HG02970 (cell line): ENCODE measurements at regions not wholly inside any gene's neighbourhood (a gene's known extent, or its start where the extent isn't known, plus 50 kb on each side); places are given as distances from the start of the nearest gene placed in this dataset.
"Not testable (repeated sequence)": the region's sequence is repeated elsewhere in the genome, so short reads cannot be mapped to it uniquely, and the experiment has no call there.

Experiments
- ATAC-seq: cut with Tn5 transposase; IDR thresholded peaks from one replicate; pipeline ENCODE4 v1.9.1; 2021; ENCODE audit warnings: mild to moderate bottlenecking, moderate library complexity, moderate number of reproducible peaks; ENCODE audit not compliant: unreplicated experiment, low FRiP score

DNA sequence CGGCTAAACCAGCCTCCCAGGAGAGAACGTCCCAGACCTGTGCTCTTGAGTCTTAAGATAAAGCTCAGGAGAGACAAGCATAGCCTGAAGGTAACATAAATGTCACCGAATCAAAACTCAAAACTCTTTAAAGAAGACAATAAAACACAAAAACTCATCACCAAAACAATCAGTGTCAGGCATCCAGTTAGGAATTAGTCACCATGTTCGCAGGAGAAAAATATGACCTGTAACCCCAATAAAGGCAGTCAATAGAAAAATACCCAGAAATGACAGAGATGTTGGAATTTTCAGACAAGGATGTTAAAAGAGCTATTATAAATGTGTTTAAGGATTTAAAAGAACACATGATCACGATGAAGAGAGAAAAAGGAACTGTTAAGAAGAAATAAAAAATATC lies 352.4 kb downstream of the BRD1 start:
- ATAC-seq = no peak

DNA sequence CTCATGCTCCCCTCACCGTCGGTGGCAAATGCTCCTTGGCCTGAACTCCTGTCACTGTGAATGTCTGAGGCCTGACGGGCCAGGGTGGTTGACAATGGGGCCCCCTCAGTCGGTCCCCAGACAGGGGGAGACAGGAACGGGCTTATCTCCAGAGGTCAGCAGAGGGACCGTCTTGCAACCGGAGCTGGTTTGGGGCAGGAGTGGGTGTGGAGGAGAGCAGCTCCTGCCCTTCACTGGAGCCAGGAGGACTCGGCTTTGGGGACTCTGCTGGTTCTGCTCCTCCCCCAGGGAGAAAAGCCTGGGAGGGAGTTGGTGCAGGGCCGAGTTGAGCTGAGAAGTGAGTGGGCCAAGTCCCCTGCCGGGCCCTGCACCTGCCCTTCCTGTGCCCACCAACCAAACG lies 354.4 kb downstream of the BRD1 start:
- no peak for ATAC-seq

GRCh38 chr22:49470741-49471503 lies 356.8 kb downstream of the BRD1 start:
- ATAC-seq = no peak

- ATAC-seq = no peak
Observed at GRCh38 chr22:49469896-49470740, 357.6 kb downstream of the BRD1 start.

- no peak for ATAC-seq
Observed at GRCh38 chr22:49468487-49469198, 359.0 kb downstream of the BRD1 start.

DNA sequence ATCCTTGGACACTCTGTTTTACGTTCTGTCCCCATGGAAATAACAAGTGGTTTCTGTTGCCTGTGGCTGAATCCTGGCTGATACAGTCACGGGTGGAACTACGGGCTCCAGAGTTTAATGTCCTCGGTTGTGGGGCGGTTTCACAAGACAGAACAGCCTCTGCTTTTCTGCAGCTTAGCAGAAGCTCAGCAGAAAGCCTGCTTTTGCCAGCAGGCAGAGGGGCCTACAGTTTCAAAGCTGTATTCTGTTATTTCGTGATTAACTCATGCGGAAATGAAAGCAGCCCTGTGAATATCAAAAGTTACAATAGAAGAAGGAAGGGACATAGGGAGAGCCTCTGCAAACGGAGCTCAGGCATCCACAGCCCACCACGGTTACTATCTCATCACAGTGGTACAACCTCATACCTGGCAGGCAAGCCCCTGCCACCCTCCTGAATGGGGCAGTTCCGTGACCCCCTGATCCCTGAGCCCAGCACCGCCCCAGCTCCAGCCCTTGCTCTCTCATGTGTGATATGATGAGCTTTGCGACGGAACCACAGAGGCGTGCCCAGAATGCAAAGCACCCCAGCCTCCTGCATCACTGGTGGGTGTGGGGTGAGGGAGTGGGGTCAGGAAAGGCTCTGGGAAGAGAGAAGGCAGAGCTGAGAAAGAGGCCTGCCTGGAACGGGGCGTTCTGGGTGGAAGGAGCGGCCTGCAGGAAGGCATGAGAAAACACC lies 360.6 kb downstream of the BRD1 start:
- no peak for ATAC-seq

- no peak for ATAC-seq
Observed at GRCh38 chr22:49464037-49464436, 363.6 kb downstream of the BRD1 start.

- ATAC-seq = no peak
Observed at GRCh38 chr22:49462795-49463194, 364.9 kb downstream of the BRD1 start.

GRCh38 chr22:49462291-49462690 lies 365.4 kb downstream of the BRD1 start:
- no peak for ATAC-seq

DNA sequence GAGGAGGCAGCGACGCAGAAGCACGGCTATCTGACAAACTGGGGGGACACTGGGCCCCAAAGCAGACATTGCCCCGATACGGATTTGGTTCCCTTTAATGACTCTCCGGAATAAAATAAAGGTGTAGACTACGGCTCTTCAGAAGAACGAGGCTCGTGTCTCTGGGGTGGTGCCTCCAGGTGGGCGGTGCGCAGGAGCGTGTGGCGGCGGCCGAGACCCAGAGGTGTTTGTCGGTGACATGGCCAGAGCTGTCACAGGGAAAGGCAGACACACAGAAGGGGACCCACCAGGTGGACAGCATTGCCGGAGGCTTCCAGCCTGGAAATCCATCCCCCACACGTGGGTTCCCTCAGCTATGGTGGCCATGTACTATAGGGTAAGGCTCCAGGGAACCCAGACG lies 366.0 kb downstream of the BRD1 start:
- ATAC-seq = no peak

DNA sequence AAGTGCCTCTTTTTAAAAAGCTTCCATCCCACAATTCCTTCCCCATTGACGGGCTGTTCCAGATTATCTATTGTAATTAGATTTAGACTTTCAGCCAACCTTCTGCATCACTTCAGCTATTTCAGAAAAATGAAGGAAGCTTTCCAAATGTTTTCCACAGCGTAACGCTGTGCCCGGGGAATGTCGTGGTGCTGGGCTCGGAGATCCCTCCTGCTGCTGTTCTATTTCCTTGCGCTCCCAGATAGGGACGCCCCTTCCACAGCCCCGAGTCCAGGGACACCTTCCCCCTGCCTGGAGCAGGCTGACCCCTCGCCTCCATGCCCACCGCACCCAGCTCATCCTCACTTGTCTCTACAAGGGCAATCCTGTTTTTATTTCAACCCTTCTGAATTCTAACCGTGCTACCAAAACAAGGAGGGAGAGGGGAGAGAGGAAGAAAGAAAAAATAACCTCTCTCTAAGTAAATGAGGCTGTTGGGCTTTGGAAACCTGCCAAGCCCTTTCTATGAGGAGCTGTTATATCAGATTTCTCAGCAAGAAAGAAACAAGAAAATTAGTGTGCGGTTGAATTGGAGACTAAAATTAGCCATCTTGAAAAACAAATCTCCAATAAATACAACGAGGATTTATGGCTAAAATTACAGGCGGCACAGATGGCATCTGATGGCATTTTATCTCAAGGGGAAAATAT lies 366.9 kb downstream of the BRD1 start:
- no peak for ATAC-seq

DNA sequence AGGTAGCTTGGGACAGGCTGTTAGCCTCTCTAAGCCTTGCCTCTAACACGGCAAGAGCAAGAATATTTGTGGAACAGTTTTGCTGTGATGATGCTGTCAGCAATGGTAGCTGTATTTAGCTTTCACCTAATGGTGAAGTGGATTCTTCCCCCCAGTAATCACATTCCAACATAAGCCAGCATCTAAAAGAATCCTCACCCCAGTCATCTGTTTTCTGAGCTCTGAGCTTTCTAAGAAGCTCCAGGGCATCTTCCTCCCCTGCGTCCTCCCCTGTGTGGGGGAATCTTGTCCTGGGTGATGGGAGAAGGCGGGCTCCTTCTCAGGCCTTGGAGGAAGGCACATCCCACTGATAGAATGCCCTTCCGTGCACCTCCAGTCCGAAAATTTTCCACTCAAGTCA lies 367.6 kb downstream of the BRD1 start:
- no peak for ATAC-seq

GRCh38 chr22:49458708-49459099 lies 369.0 kb downstream of the BRD1 start:
- no peak for ATAC-seq

DNA sequence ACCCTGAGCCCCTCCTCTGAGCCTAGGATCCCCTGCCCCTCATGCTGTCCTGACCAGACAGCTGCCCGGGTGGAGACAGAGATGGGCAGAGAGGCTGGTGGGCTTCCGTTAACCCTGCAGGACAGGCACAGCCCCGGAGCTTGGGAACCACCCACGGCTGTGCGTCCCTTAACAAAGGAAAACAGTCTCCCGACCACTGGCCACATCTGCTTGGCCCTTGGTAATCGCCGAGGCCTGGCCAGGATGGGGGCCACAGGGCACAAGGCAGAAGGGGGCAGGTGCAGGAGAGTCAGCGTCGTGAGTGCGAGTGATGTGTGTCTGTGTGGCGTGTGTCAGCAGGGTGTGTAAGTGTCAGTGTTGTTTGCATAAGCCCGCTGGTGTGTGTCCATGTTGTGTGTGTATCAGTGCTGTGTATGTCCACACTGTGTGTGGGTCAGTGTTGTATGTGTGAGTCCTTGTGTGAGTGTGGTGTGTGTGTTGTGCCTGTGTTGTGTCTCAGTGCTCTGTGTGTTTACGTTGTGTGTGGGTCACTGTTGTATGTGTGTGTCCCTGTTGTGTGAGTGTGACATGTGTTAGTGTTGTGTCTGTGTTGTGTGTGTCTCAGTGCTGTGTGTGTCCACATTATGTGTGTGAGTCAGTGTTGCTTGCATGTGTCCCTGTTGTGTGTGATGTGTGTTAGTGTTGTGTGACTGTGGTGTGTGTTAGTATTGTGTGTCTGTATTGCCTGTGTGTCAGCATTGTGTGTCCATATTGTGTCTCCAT lies 369.5 kb downstream of the BRD1 start:
- ATAC-seq = no peak

DNA sequence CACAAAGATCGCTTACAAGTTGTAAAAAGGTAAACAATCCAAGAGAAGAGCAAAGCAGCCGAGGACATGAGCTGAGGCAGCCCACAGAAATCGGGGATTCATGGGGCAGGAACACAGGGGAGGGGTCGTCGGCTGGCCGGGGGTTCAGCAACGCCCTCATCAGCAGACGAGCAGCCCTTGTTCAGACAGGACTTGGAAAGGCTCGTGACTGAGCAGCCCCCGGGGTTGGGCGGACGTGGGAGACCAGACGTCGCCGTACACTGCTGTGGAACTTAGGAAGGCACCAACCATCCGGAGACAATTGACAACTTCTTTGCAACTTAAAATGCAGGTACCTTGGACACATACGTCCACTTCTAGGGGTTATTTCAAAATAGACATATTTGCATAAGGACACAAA lies 370.5 kb downstream of the BRD1 start:
- ATAC-seq = no peak

- ATAC-seq = no peak
Observed at GRCh38 chr22:49455595-49455994, 372.1 kb downstream of the BRD1 start.

GRCh38 chr22:49454726-49455125 lies 372.9 kb downstream of the BRD1 start:
- ATAC-seq = no peak

DNA sequence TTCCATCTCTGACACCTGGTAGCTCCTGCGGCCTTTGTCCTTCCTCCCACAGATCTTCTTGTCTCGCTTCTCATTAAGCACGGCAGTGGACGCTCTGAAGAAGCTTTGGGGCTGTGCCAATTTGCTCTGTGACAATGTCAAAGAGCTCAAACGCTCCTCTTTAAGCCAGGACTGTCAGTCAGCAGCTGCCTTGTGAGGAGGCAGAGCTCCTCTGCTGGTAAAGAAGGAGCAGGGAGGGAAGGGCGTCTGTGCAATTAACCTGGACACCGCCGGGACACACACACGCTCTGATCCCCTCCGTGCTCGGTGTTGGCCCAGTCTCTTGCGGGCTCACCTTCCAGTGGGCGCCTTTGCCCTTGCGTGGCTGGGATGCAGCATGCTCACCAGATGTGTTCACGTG lies 373.9 kb downstream of the BRD1 start:
- ATAC-seq = no peak

- ATAC-seq = not testable (repeated sequence)
Observed at GRCh38 chr22:49453019-49453418, 374.7 kb downstream of the BRD1 start.
